GM23338 (cell line): ENCODE measurements at regions not wholly inside any gene's neighbourhood (a gene's known extent, or its start where the extent isn't known, plus 50 kb on each side); places are given as distances from the start of the nearest gene placed in this dataset.
A peak's percentile ranks its signal among the peaks of the same experiment; 100 is the strongest.
"Not testable (repeated sequence)": the region's sequence is repeated elsewhere in the genome, so short reads cannot be mapped to it uniquely, and the experiment has no call there.

Experiments
- ATAC-seq: fragments of 200-7000 bp; cut with Tn5 transposase; 3 replicates; pipeline ENCODE4 v1.9.1; 2020
- DNase-seq: peaks from one replicate; pipeline ENCODE4 v3.0.0-alpha.2; 2015; ENCODE audit warnings: low spot score
- H2AFZ ChIP-seq: fragments of 200-600 bp; sonication (generic); 2 replicates; pipeline ENCODE4 v1.8.0; 2016; ENCODE audit warnings: antibody characterized with exemption, mild to moderate bottlenecking, moderate library complexity
- H3F3A ChIP-seq: fragments of 200-600 bp; sonication (generic); replicated peaks from 2 replicates; pipeline ENCODE4 v1.8.0; 2017; ENCODE audit warnings: antibody characterized with exemption, mixed run types, low read depth
- H3K27ac ChIP-seq: fragments of 200-600 bp; sonication (generic); 2 replicates; pipeline ENCODE4 v1.6.1; 2016; ENCODE audit warnings: low read depth
- H3K27me3 ChIP-seq: fragments of 200-600 bp; sonication (generic); 2 replicates; pipeline ENCODE4 v1.8.0; 2016; ENCODE audit warnings: mild to moderate bottlenecking, mixed run types, moderate library complexity; ENCODE audit not compliant: insufficient read depth
- H3K36me3 ChIP-seq: fragments of 200-600 bp; sonication (generic); 2 replicates; pipeline ENCODE4 v1.8.0; 2016; ENCODE audit warnings: mild to moderate bottlenecking; ENCODE audit not compliant: insufficient read depth
- H3K4me1 ChIP-seq: fragments of 200-600 bp; sonication (generic); 2 replicates; pipeline ENCODE4 v1.8.0; 2016; ENCODE audit warnings: mild to moderate bottlenecking, moderate library complexity; ENCODE audit not compliant: insufficient read depth
- H3K4me2 ChIP-seq: fragments of 200-600 bp; sonication (generic); 2 replicates; pipeline ENCODE4 v1.7.1; 2017; ENCODE audit warnings: mixed run types
- H3K4me3 ChIP-seq: fragments of 200-600 bp; sonication (generic); 2 replicates; pipeline ENCODE4 v1.6.1; 2016; ENCODE audit warnings: mixed run types
- H3K79me2 ChIP-seq: fragments of 200-600 bp; sonication (generic); replicated peaks from 2 replicates; pipeline ENCODE4 v1.8.0; 2017; ENCODE audit warnings: mild to moderate bottlenecking; ENCODE audit not compliant: insufficient read depth
- H3K9me2 ChIP-seq: fragments of 200-600 bp; sonication (generic); 2 replicates; pipeline ENCODE4 v1.8.0; 2017; ENCODE audit not compliant: insufficient read depth
- H4K20me1 ChIP-seq: fragments of 200-600 bp; sonication (generic); replicated peaks from 2 replicates; pipeline ENCODE4 v1.8.0; 2017; ENCODE audit warnings: mild to moderate bottlenecking; ENCODE audit not compliant: insufficient read depth
- H3K27ac Mint-ChIP-seq: 2 replicates; pipeline ENCODE4 v1.8.0; 2020; ENCODE audit warnings: inconsistent platforms, mild to moderate bottlenecking, moderate library complexity, mixed read lengths
- H3K27me3 Mint-ChIP-seq: 3 replicates; pipeline ENCODE4 v1.8.0; 2022; ENCODE audit warnings: low read depth, mild to moderate bottlenecking, moderate library complexity, mixed read lengths, inconsistent platforms; ENCODE audit not compliant: insufficient read depth, poor library complexity
- H3K36me3 Mint-ChIP-seq: 3 replicates; pipeline ENCODE4 v1.8.0; 2021; ENCODE audit warnings: low read depth, mild to moderate bottlenecking, inconsistent platforms, moderate library complexity, mixed read lengths
- H3K4me1 Mint-ChIP-seq: 3 replicates; pipeline ENCODE4 v1.8.0; 2020; ENCODE audit warnings: mild to moderate bottlenecking, inconsistent platforms, mixed read lengths
- H3K4me3 Mint-ChIP-seq: 3 replicates; pipeline ENCODE4 v1.8.0; 2021; ENCODE audit warnings: moderate library complexity, mild to moderate bottlenecking, inconsistent platforms, mixed read lengths
- H3K9me3 Mint-ChIP-seq: 3 replicates; pipeline ENCODE4 v1.8.0; 2020; ENCODE audit warnings: moderate library complexity, mild to moderate bottlenecking, inconsistent platforms, mixed read lengths
- CREB1 ChIP-seq: fragments of 250-450 bp; sonication (Bioruptor Pico); IDR thresholded peaks from 2 replicates; pipeline ENCODE4 v1.5.0; 2020; ENCODE audit warnings: low read depth, mild to moderate bottlenecking, moderate library complexity
- ETS1 ChIP-seq: IDR thresholded peaks from 2 replicates; pipeline ENCODE4 v1.6.1; 2016; ENCODE audit warnings: antibody characterized with exemption
- EZH2phosphoT487 ChIP-seq: fragments of 200-600 bp; sonication (generic); IDR thresholded peaks from one replicate; pipeline ENCODE4 v1.8.1; 2018; ENCODE audit warnings: antibody characterized with exemption; ENCODE audit not compliant: unreplicated experiment
- JUNB ChIP-seq: IDR thresholded peaks from one replicate; pipeline ENCODE4 v1.6.1; 2016; ENCODE audit warnings: antibody characterized with exemption; ENCODE audit not compliant: unreplicated experiment
- NANOG ChIP-seq: IDR thresholded peaks from 2 replicates; pipeline ENCODE4 v1.6.1; 2016; ENCODE audit warnings: antibody characterized with exemption, borderline replicate concordance
- POLR2AphosphoS5 ChIP-seq: IDR thresholded peaks from 2 replicates; pipeline ENCODE4 v1.6.1; 2016; ENCODE audit warnings: antibody characterized with exemption, low read depth
- REST ChIP-seq: IDR thresholded peaks from one replicate; pipeline ENCODE4 v1.6.1; 2018; ENCODE audit warnings: antibody characterized with exemption; ENCODE audit not compliant: unreplicated experiment
- TF ChIP-seq, protein P1 (sequence below): fragments of 250-450 bp; sonication (Bioruptor Pico); IDR thresholded peaks from 2 replicates; pipeline ENCODE4 v1.5.0; 2020; ENCODE audit warnings: mild to moderate bottlenecking, moderate library complexity

GRCh38 chr6:10312445-10312844, 102.4 kb downstream of the TFAP2A start:
- H3K79me2 ChIP-seq: no peaks in the 10 kb centered on the region
- Mint-ChIP-seq H3K27ac (no peak overlapping the region), H3K4me3 (peak overlapping the region; percentile 15; the same call in 1 of the 3 replicates), H3K9me3 (no peaks in the 10 kb centered on the region), H3K36me3 (no peaks in the 10 kb centered on the region), H3K27me3 (peaks cover 7% of the 10 kb centered on the region), H3K4me1 (peaks cover 59% of the 10 kb centered on the region)
- peak overlapping the region; percentile 60; the same call in 1 of the 2 replicates for H2AFZ ChIP-seq
- no peaks in the 10 kb centered on the region for H3K36me3 ChIP-seq
- DNase-seq: peak; percentile 68
- H3F3A ChIP-seq: peaks cover 7% of the 10 kb centered on the region
- no peaks in the 10 kb centered on the region for H3K9me2 ChIP-seq
- H3K27me3 ChIP-seq: no peaks in the 10 kb centered on the region
- peaks cover 66% of the 10 kb centered on the region for H3K4me1 ChIP-seq
- H3K4me2 ChIP-seq: peak overlapping the region; percentile 41
- TF ChIP-seq JUNB (no peak), REST (no peak), ETS1 (no peak), NANOG (no peak), EZH2phosphoT487 (no peak), CREB1 (CRISPR knock-in tag) (no peak), POLR2AphosphoS5 (no peak)
- TF ChIP-seq, protein P1, sequence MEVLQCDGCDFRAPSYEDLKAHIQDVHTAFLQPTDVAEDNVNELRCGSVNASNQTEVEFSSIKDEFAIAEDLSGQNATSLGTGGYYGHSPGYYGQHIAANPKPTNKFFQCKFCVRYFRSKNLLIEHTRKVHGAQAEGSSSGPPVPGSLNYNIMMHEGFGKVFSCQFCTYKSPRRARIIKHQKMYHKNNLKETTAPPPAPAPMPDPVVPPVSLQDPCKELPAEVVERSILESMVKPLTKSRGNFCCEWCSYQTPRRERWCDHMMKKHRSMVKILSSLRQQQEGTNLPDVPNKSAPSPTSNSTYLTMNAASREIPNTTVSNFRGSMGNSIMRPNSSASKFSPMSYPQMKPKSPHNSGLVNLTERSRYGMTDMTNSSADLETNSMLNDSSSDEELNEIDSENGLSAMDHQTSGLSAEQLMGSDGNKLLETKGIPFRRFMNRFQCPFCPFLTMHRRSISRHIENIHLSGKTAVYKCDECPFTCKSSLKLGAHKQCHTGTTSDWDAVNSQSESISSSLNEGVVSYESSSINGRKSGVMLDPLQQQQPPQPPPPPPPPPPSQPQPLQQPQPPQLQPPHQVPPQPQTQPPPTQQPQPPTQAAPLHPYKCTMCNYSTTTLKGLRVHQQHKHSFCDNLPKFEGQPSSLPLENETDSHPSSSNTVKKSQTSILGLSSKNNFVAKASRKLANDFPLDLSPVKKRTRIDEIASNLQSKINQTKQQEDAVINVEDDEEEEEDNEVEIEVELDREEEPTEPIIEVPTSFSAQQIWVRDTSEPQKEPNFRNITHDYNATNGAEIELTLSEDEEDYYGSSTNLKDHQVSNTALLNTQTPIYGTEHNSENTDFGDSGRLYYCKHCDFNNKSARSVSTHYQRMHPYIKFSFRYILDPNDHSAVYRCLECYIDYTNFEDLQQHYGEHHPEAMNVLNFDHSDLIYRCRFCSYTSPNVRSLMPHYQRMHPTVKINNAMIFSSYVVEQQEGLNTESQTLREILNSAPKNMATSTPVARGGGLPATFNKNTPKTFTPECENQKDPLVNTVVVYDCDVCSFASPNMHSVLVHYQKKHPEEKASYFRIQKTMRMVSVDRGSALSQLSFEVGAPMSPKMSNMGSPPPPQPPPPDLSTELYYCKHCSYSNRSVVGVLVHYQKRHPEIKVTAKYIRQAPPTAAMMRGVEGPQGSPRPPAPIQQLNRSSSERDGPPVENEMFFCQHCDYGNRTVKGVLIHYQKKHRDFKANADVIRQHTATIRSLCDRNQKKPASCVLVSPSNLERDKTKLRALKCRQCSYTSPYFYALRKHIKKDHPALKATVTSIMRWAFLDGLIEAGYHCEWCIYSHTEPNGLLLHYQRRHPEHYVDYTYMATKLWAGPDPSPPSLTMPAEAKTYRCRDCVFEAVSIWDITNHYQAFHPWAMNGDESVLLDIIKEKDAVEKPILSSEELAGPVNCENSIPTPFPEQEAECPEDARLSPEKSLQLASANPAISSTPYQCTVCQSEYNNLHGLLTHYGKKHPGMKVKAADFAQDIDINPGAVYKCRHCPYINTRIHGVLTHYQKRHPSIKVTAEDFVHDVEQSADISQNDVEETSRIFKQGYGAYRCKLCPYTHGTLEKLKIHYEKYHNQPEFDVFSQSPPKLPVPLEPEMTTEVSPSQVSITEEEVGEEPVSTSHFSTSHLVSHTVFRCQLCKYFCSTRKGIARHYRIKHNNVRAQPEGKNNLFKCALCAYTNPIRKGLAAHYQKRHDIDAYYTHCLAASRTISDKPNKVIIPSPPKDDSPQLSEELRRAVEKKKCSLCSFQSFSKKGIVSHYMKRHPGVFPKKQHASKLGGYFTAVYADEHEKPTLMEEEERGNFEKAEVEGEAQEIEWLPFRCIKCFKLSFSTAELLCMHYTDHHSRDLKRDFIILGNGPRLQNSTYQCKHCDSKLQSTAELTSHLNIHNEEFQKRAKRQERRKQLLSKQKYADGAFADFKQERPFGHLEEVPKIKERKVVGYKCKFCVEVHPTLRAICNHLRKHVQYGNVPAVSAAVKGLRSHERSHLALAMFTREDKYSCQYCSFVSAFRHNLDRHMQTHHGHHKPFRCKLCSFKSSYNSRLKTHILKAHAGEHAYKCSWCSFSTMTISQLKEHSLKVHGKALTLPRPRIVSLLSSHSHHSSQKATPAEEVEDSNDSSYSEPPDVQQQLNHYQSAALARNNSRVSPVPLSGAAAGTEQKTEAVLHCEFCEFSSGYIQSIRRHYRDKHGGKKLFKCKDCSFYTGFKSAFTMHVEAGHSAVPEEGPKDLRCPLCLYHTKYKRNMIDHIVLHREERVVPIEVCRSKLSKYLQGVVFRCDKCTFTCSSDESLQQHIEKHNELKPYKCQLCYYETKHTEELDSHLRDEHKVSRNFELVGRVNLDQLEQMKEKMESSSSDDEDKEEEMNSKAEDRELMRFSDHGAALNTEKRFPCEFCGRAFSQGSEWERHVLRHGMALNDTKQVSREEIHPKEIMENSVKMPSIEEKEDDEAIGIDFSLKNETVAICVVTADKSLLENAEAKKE (CRISPR knock-in tag): no peak
- H3K27ac ChIP-seq: no peak overlapping the region
- H4K20me1 ChIP-seq: no peaks in the 10 kb centered on the region
- no peak for ATAC-seq
- H3K4me3 ChIP-seq: no peak overlapping the region

- Histone ChIP-seq H2AFZ (peak overlapping the region; percentile 60; the same call in 1 of the 2 replicates), H3K4me2 (peak overlapping the region; percentile 41), H3K4me1 (peaks cover 66% of the 10 kb centered on the region)
- H4K20me1 ChIP-seq, H3K27ac ChIP-seq, H3K27me3 Mint-ChIP-seq, H3K36me3 Mint-ChIP-seq, H3K4me3 Mint-ChIP-seq, H3K4me3 ChIP-seq, H3K9me2 ChIP-seq, ATAC-seq, H3K36me3 ChIP-seq, H3F3A ChIP-seq, H3K9me3 Mint-ChIP-seq, H3K79me2 ChIP-seq, H3K27ac Mint-ChIP-seq, H3K27me3 ChIP-seq, DNase-seq: not testable (repeated sequence)
- H3K4me1 Mint-ChIP-seq: peaks cover 61% of the 10 kb centered on the region
Observed at GRCh38 chr6:10311546-10312405, 103.1 kb downstream of the TFAP2A start.
